ENCODE measurements at regions not wholly inside any gene's neighbourhood (a gene's known extent, or its start where the extent isn't known, plus 50 kb on each side); places are given as distances from the start of the nearest gene placed in this dataset.

GRCh38 chr20:17816804-17817587 lies 117.2 kb downstream of the BANF2 start:
- no peak for DNase-seq

GRCh38 chr20:17811628-17811965 lies 111.8 kb downstream of the BANF2 start:
- no peaks in the 10 kb centered on the region for H3K4me1 ChIP-seq (ENCODE audit: control insufficient read depth, insufficient read depth, low read length, poor library complexity, severe bottlenecking)
- no peaks in the 10 kb centered on the region for H3K36me3 ChIP-seq (ENCODE audit: control insufficient read depth, insufficient read depth, low read length)
- no peak overlapping the region for H3K27ac ChIP-seq (ENCODE audit: insufficient read depth, low read length, poor library complexity, severe bottlenecking)
- no peaks in the 10 kb centered on the region for H3K9me3 ChIP-seq (ENCODE audit: control insufficient read depth, low read length)
- no peak overlapping the region for H3K4me3 ChIP-seq (ENCODE audit: insufficient read depth, low read depth, low read length, poor library complexity, severe bottlenecking)
- DNase-seq: no peak
- H3K27me3 ChIP-seq (replicated peaks; ENCODE audit: control insufficient read depth, insufficient read depth, low read length, poor library complexity, severe bottlenecking): no peaks in the 10 kb centered on the region

More at GRCh38 chr20:17816804-17817587, 117.2 kb downstream of the BANF2 start:
- Histone ChIP-seq H3K36me3 (ENCODE audit: control insufficient read depth, insufficient read depth, low read length) (no peaks in the 10 kb centered on the region), H3K4me3 (ENCODE audit: insufficient read depth, low read depth, low read length, poor library complexity, severe bottlenecking) (no peak overlapping the region), H3K4me1 (ENCODE audit: control insufficient read depth, insufficient read depth, low read length, poor library complexity, severe bottlenecking) (no peaks in the 10 kb centered on the region), H3K9me3 (ENCODE audit: control insufficient read depth, low read length) (no peaks in the 10 kb centered on the region), H3K27ac (ENCODE audit: insufficient read depth, low read length, poor library complexity, severe bottlenecking) (no peak overlapping the region), H3K27me3 (replicated peaks; ENCODE audit: control insufficient read depth, insufficient read depth, low read length, poor library complexity, severe bottlenecking) (no peaks in the 10 kb centered on the region)

- Histone ChIP-seq H3K4me1 (ENCODE audit: control insufficient read depth, insufficient read depth, low read length, poor library complexity, severe bottlenecking) (no peaks in the 10 kb centered on the region), H3K27me3 (replicated peaks; ENCODE audit: control insufficient read depth, insufficient read depth, low read length, poor library complexity, severe bottlenecking) (no peaks in the 10 kb centered on the region), H3K27ac (ENCODE audit: insufficient read depth, low read length, poor library complexity, severe bottlenecking) (no peak overlapping the region), H3K9me3 (ENCODE audit: control insufficient read depth, low read length) (no peaks in the 10 kb centered on the region), H3K36me3 (ENCODE audit: control insufficient read depth, insufficient read depth, low read length) (no peaks in the 10 kb centered on the region), H3K4me3 (ENCODE audit: insufficient read depth, low read depth, low read length, poor library complexity, severe bottlenecking) (no peak overlapping the region)
- DNase-seq: no peak
Measured at GRCh38 chr20:17810847-17811627, 111.3 kb downstream of the BANF2 start.

GRCh38 chr20:17810062-17810631 lies 110.4 kb downstream of the BANF2 start:
- Histone ChIP-seq H3K27me3 (replicated peaks; ENCODE audit: control insufficient read depth, insufficient read depth, low read length, poor library complexity, severe bottlenecking) (no peaks in the 10 kb centered on the region), H3K27ac (ENCODE audit: insufficient read depth, low read length, poor library complexity, severe bottlenecking) (no peak overlapping the region), H3K4me3 (ENCODE audit: insufficient read depth, low read depth, low read length, poor library complexity, severe bottlenecking) (no peak overlapping the region), H3K9me3 (ENCODE audit: control insufficient read depth, low read length) (no peaks in the 10 kb centered on the region), H3K36me3 (ENCODE audit: control insufficient read depth, insufficient read depth, low read length) (no peaks in the 10 kb centered on the region), H3K4me1 (ENCODE audit: control insufficient read depth, insufficient read depth, low read length, poor library complexity, severe bottlenecking) (no peaks in the 10 kb centered on the region)
- DNase-seq: no peak

GRCh38 chr20:17809362-17810061 lies 109.7 kb downstream of the BANF2 start:
- Histone ChIP-seq H3K36me3 (ENCODE audit: control insufficient read depth, insufficient read depth, low read length) (no peaks in the 10 kb centered on the region), H3K27ac (ENCODE audit: insufficient read depth, low read length, poor library complexity, severe bottlenecking) (no peak overlapping the region), H3K4me3 (ENCODE audit: insufficient read depth, low read depth, low read length, poor library complexity, severe bottlenecking) (no peak overlapping the region), H3K9me3 (ENCODE audit: control insufficient read depth, low read length) (no peaks in the 10 kb centered on the region), H3K4me1 (ENCODE audit: control insufficient read depth, insufficient read depth, low read length, poor library complexity, severe bottlenecking) (no peaks in the 10 kb centered on the region), H3K27me3 (replicated peaks; ENCODE audit: control insufficient read depth, insufficient read depth, low read length, poor library complexity, severe bottlenecking) (no peaks in the 10 kb centered on the region)
- no peak for DNase-seq

- Histone ChIP-seq H3K4me3 (ENCODE audit: insufficient read depth, low read depth, low read length, poor library complexity, severe bottlenecking) (no peak overlapping the region), H3K9me3 (ENCODE audit: control insufficient read depth, low read length) (no peaks in the 10 kb centered on the region), H3K27ac (ENCODE audit: insufficient read depth, low read length, poor library complexity, severe bottlenecking) (no peak overlapping the region), H3K27me3 (replicated peaks; ENCODE audit: control insufficient read depth, insufficient read depth, low read length, poor library complexity, severe bottlenecking) (no peaks in the 10 kb centered on the region), H3K36me3 (ENCODE audit: control insufficient read depth, insufficient read depth, low read length) (no peaks in the 10 kb centered on the region), H3K4me1 (ENCODE audit: control insufficient read depth, insufficient read depth, low read length, poor library complexity, severe bottlenecking) (no peaks in the 10 kb centered on the region)
- no peak for DNase-seq
Measured at GRCh38 chr20:17808782-17809181, 109.0 kb downstream of the BANF2 start.

GRCh38 chr20:17808357-17808756 lies 108.6 kb downstream of the BANF2 start:
- H3K4me3 ChIP-seq (ENCODE audit: insufficient read depth, low read depth, low read length, poor library complexity, severe bottlenecking): no peak overlapping the region
- no peaks in the 10 kb centered on the region for H3K9me3 ChIP-seq (ENCODE audit: control insufficient read depth, low read length)
- no peak for DNase-seq
- H3K4me1 ChIP-seq (ENCODE audit: control insufficient read depth, insufficient read depth, low read length, poor library complexity, severe bottlenecking): no peaks in the 10 kb centered on the region
- no peak overlapping the region for H3K27ac ChIP-seq (ENCODE audit: insufficient read depth, low read length, poor library complexity, severe bottlenecking)
- H3K27me3 ChIP-seq (replicated peaks; ENCODE audit: control insufficient read depth, insufficient read depth, low read length, poor library complexity, severe bottlenecking): no peaks in the 10 kb centered on the region
- no peaks in the 10 kb centered on the region for H3K36me3 ChIP-seq (ENCODE audit: control insufficient read depth, insufficient read depth, low read length)

- H3K9me3 ChIP-seq (ENCODE audit: control insufficient read depth, low read length): no peaks in the 10 kb centered on the region
- no peak overlapping the region for H3K27ac ChIP-seq (ENCODE audit: insufficient read depth, low read length, poor library complexity, severe bottlenecking)
- no peak for DNase-seq
- no peaks in the 10 kb centered on the region for H3K27me3 ChIP-seq (replicated peaks; ENCODE audit: control insufficient read depth, insufficient read depth, low read length, poor library complexity, severe bottlenecking)
- no peak overlapping the region for H3K4me3 ChIP-seq (ENCODE audit: insufficient read depth, low read depth, low read length, poor library complexity, severe bottlenecking)
- no peaks in the 10 kb centered on the region for H3K36me3 ChIP-seq (ENCODE audit: control insufficient read depth, insufficient read depth, low read length)
- no peaks in the 10 kb centered on the region for H3K4me1 ChIP-seq (ENCODE audit: control insufficient read depth, insufficient read depth, low read length, poor library complexity, severe bottlenecking)
Measured at GRCh38 chr20:17807651-17808050, 107.9 kb downstream of the BANF2 start.

- DNase-seq: no peak
- Histone ChIP-seq H3K4me1 (ENCODE audit: control insufficient read depth, insufficient read depth, low read length, poor library complexity, severe bottlenecking) (no peaks in the 10 kb centered on the region), H3K9me3 (ENCODE audit: control insufficient read depth, low read length) (no peaks in the 10 kb centered on the region), H3K27ac (ENCODE audit: insufficient read depth, low read length, poor library complexity, severe bottlenecking) (no peak overlapping the region), H3K4me3 (ENCODE audit: insufficient read depth, low read depth, low read length, poor library complexity, severe bottlenecking) (no peak overlapping the region), H3K27me3 (replicated peaks; ENCODE audit: control insufficient read depth, insufficient read depth, low read length, poor library complexity, severe bottlenecking) (no peaks in the 10 kb centered on the region), H3K36me3 (ENCODE audit: control insufficient read depth, insufficient read depth, low read length) (no peaks in the 10 kb centered on the region)
Measured at GRCh38 chr20:17806739-17807441, 107.1 kb downstream of the BANF2 start.

Data from effector memory CD4-positive, alpha-beta T cell (primary cell).